GM21619 (cell line): ENCODE measurements at regions not wholly inside any gene's neighbourhood (a gene's known extent, or its start where the extent isn't known, plus 50 kb on each side); places are given as distances from the start of the nearest gene placed in this dataset.
"Not testable (repeated sequence)": the region's sequence is repeated elsewhere in the genome, so short reads cannot be mapped to it uniquely, and the experiment has no call there.

Source experiments
- ATAC-seq: cut with Tn5 transposase; IDR thresholded peaks from one replicate; pipeline ENCODE4 v1.9.1; 2021; ENCODE audit not compliant: unreplicated experiment

- ATAC-seq: no peak
Measured at GRCh38 chr1:214141486-214141885, 139.5 kb upstream of the SMYD2 start.

GRCh38 chr1:214143006-214143992, 137.7 kb upstream of the SMYD2 start:
- no peak for ATAC-seq

GRCh38 chr1:214144521-214144920, 136.4 kb upstream of the SMYD2 start:
- not testable (repeated sequence) for ATAC-seq

DNA sequence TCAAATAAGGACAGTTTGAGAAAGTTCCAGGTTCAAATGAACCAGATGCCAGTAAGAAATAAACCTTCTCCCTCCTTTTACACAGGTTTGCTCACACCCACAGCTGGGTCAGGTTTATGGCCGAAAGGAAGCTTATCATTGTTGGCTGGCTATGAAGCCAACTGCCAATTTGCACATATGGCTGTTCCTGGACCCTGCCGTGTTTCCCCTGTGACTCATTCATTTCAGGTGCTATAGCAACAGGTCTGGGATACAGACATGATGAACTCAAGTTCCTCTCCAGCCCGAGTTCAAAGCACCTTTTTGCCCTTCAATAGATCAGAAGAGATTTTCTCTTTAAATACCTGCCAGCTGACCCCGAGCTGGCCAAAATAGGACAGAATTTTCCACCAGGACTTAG, 134.4 kb upstream of the SMYD2 start:
- no peak for ATAC-seq

- no peak for ATAC-seq
Measured at GRCh38 chr1:214154596-214155292, 126.2 kb upstream of the SMYD2 start.

GRCh38 chr1:214155987-214156625, 124.9 kb upstream of the SMYD2 start:
- no peak for ATAC-seq

GRCh38 chr1:214164173-214164572, 116.8 kb upstream of the SMYD2 start:
- no peak for ATAC-seq

DNA sequence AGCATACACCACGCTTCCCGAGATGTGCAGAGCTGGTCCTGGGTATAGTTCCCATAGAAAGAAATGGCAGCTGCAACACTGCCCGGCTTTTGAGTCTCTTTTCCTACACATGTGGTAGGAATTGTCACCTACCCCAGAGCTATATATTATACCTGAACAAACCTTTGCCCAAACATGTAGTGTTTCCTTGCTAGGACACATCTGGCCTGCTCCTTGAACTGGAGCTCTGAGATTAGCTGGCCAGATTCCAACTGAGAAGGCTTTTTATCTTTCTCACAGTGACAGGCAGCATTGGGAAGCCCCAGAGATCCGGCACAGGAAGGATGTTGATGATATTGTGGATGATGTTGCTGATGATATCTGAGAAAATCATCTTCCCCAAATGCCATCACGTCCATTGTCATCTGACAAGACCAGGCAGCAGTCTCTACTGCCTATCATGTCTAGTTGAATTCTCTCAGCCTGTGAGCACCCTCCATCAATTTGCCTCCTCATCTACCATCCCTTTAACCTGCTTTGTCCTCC, 115.0 kb upstream of the SMYD2 start:
- no peak for ATAC-seq

- no peak for ATAC-seq
Measured at GRCh38 chr1:214174508-214175199, 106.3 kb upstream of the SMYD2 start.

DNA sequence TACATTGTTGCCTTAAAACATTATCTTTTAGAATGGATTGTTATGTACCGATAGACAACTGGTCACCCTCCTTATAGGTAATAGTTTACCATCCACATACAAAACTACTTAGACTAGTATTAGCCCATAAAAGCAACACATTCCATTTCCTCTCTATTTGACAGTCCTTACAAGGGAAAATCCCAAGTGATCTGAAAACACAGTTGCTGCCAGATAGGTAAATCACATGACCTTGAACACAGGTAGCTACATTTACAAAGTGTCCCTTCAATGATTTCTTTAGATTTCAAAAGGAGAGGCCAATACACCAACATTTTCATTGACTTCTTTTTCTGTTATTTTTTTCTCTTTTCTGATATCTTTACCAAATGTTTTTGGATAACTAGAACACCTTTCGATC, 102.9 kb upstream of the SMYD2 start:
- no peak for ATAC-seq

GRCh38 chr1:214184992-214185391, 96.0 kb upstream of the SMYD2 start:
- ATAC-seq: no peak

DNA sequence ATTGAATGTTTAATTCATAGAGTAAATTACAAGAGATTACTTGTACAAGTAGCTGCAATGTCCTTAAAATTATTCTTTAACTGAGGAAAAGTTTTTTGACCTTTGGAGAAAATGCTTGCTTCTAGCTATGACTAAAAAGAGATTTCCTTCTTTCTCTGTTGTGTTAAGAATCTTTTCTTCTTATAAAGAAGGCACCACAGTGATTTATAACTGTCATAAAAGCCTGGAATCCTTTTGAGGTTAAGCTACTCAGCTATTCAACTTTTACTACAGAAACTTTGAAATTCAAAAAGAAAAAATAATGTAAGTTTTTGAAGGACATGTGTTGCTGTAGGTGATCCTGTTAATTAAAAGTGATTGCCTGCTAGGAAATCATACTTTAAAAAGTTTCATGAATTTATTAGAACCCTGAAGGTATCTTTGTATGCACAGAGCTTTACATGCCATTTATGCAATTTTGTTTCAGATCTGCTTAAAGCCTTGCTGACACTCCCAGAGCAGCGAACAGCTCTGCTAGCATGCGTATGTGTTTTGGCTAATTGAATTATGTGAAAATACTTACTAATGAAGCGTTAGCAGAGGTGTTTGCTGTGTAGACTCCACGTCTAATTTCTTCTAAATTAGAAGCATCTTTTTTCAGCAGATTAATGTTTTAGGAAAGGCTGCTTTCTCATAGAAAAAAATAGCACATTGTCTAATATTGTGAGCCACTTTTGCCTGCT, 94.7 kb upstream of the SMYD2 start:
- ATAC-seq: no peak

GRCh38 chr1:214187121-214187900, 93.6 kb upstream of the SMYD2 start:
- ATAC-seq: no peak

DNA sequence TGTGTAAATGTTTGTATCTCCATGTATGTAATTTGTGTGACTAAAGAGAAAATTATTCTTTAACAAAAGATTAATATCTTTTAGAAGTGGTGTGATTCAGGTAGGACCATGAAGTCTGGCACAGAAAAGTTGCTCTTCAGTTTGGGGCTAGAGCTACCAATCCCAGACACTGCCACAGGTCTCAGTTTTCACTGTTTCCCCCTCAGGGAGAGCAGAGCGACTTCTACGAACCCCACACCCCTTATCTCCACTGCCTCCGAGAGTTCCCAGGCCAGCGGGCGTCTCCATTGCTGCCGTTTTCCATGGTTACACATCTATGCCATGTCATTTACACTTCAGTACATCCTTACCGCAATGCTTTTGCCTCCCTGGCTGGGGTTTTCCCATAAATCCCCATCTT, 93.0 kb upstream of the SMYD2 start:
- no peak for ATAC-seq

- no peak for ATAC-seq
Measured at GRCh38 chr1:214188835-214189234, 92.1 kb upstream of the SMYD2 start.

DNA sequence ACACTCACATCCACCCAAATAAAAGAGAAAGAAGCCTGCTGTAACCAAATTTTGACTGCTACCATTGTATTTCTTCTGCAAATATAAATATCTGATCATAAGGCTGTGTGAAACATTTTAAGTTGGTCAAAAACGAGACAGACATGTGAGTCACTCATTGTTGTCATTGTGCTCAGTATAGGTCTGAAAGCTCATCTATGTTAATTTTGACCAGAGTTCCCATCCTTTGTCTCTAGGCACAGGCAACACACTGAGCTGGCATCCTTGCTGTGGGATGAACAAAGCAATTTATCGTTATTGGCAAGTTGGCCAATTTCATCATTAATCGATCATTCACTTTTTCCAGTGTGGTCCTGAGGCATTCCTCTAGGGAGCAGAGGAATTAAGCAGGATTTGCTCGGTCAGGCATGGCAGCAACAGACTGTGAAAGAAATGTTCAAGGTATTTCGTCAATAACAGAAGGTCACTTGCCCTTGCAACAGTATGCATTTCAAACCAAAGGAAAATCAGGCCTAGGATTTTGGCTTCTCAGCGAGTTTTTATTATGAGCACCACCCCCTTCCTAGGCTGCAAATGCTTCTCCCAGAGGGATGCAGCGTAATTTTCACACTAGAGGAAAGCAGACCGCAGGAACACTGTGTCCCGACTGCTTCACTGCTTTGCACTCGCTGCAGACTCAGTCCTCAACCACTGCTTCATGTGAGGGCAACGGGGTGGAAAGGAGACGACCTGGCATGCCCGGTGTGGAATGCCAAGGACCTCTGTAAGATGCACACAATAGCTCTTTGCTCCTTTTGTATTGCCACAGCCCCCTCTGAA, 87.9 kb upstream of the SMYD2 start:
- ATAC-seq: no peak

DNA sequence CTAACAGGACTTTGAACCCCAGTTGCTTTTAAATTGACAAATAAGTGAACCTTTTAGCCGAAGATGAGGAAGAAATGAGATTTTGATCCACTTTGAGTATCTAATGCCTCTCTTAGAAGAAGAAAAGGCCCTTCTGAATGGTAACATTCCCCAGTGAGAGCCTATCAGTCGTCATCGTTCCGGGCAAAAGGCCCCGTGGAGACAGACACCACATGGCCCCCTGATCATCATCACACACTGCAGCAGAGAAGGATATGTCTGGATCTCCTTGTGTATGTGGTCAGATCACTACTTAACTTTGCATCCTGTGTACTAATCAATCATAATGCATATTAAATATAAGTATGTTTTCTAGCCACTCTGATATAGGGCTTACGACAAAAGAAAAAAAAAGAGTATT, 87.3 kb upstream of the SMYD2 start:
- no peak for ATAC-seq

- ATAC-seq: no peak
Measured at GRCh38 chr1:214198571-214198970, 82.4 kb upstream of the SMYD2 start.

DNA sequence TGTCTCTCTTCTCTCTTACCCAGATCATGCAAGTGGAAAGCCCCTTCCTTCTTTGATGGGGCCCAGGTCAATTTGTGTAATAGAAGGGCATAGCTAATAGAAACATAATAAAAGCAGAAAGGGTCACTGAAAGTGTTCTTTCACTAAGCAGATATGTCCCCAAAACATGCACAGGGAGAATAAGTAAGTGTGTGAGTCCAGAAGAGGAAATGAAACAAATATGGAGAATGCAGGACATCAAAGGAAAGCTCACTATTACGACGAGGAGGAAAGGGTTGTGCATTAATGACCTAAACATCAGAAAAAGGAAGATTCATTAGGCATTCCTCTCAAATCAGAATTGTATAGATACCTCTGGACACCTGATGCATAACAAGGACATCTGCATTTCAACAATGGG, 81.4 kb upstream of the SMYD2 start:
- no peak for ATAC-seq
